AG09309 (cell line): ENCODE measurements at regions not wholly inside any gene's neighbourhood (a gene's known extent, or its start where the extent isn't known, plus 50 kb on each side); places are given as distances from the start of the nearest gene placed in this dataset.
"Not testable (repeated sequence)": the region's sequence is repeated elsewhere in the genome, so short reads cannot be mapped to it uniquely, and the experiment has no call there.

ENCODE experiments used
- DNase-seq: peaks from one replicate; pipeline ENCODE4 v3.0.0-alpha.2; 2010; ENCODE audit warnings: low read depth
- H3K4me3 ChIP-seq: 2 replicates; pipeline ENCODE4 v1.5.1; 2011; ENCODE audit warnings: mild to moderate bottlenecking, low read depth, low read length, moderate library complexity; ENCODE audit not compliant: control insufficient read depth
- CTCF ChIP-seq: IDR thresholded peaks from 2 replicates; pipeline ENCODE4 v1.5.1; 2011; ENCODE audit warnings: mild to moderate bottlenecking, low read depth, low read length, inconsistent platforms; ENCODE audit not compliant: insufficient read depth, control insufficient read depth; ENCODE audit errors: missing control alignments

DNA sequence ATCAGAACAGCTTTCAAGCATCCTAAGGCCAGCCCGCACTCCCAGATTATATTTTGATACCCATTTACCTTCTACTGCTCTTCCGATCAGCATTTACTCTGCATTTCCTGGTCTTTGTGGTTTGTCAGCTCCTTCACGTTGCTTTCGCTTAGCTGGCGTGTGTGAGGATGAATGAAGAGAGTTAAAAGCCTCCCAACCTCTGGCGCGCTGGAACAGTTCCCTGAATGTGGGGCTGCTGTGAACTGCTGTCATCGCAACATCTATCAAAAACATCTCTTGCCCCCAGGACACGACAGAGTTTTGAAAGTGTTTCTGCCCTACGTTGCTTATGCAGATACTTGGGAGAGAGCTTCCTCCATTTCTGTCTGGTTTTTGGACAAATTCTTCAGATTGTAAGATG is 129.2 kb downstream of the KCNA5 start:
- DNase-seq, result no peak
- H3K4me3 ChIP-seq, result no peak overlapping the region
- TF ChIP-seq CTCF, result no peak

- H3K4me3 ChIP-seq, result no peak overlapping the region
- no peak for DNase-seq
- TF ChIP-seq CTCF, result no peak
Observed at GRCh38 chr12:5173511-5174011, 129.9 kb downstream of the KCNA5 start.

- not testable (repeated sequence) for H3K4me3 ChIP-seq, DNase-seq
Observed at GRCh38 chr12:5175415-5175814, 131.7 kb downstream of the KCNA5 start.

- DNase-seq, result no peak
- H3K4me3 ChIP-seq, result no peak overlapping the region
- TF ChIP-seq CTCF, result no peak
Observed at GRCh38 chr12:5176036-5176435, 132.4 kb downstream of the KCNA5 start.

DNA sequence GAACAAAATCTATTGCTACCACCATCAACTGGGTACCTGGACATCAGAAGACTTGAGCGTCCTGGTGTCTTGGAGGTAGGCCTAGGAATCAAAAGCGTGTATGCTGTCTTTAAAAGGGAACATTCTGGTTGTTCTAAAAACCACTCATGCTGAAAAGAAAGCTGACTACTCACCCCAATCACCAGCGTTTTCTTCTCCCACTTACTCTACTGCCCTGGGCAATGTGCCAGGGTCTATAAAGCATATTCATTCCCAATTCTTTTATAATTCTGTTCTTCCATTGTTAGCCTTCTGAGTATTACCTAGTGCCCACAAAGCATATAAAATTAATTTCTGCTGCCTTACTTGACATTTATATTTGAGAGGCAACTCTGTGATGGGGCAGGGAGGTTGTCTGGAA is 133.4 kb downstream of the KCNA5 start:
- no peak overlapping the region for H3K4me3 ChIP-seq
- TF ChIP-seq CTCF, result no peak
- DNase-seq, result no peak

- no peak overlapping the region for H3K4me3 ChIP-seq
- TF ChIP-seq CTCF, result no peak
- no peak for DNase-seq
Observed at GRCh38 chr12:5177731-5178130, 134.1 kb downstream of the KCNA5 start.

DNA sequence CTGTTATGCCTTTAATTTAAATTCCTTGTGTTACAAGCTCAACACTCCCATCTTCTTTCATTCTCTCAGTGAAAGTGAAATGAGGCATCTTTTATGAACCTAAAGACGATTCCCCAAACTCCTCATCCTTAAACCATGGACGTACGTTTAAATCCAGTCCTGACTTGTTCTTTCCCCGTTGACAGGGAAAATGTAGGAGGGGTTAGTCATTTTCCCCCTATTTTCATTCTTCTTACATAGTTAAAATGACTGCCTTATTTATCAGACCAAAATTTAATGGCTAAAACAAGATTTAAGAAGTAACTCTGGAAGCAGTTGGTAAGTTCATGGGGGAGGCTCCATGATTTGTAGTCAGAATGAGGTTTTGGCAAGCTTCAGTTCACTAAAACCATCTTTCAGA is 134.9 kb downstream of the KCNA5 start:
- DNase-seq, result no peak
- no peak overlapping the region for H3K4me3 ChIP-seq
- TF ChIP-seq CTCF, result no peak
